HG03354 (cell line): ENCODE measurements at regions not wholly inside any gene's neighbourhood (a gene's known extent, or its start where the extent isn't known, plus 50 kb on each side); places are given as distances from the start of the nearest gene placed in this dataset.
"Not testable (repeated sequence)": the region's sequence is repeated elsewhere in the genome, so short reads cannot be mapped to it uniquely, and the experiment has no call there.

Source experiments
- ATAC-seq: cut with Tn5 transposase; IDR thresholded peaks from one replicate; pipeline ENCODE4 v1.9.1; 2021; ENCODE audit warnings: mild to moderate bottlenecking; ENCODE audit not compliant: unreplicated experiment, poor library complexity, severe bottlenecking

DNA sequence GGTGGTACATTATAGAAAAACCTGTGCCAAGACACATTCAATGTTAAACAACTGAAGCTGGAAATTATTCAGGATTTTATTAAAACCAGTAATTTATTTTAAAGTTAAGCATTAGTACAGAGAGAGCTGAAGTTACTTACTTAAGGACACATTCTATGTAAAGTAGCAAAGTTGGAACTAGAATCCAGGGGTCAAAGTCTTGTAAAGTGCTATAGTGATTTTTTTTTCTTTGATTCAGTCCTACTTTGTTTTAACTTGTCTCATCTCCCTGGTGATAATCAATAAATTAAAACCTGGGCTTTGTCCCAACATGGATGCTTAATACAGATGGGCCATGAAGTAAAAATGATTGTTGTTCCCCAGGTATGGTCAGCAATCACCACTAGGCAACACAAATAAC, 1271.8 kb upstream of the CHAC2 start:
- ATAC-seq = no peak

DNA sequence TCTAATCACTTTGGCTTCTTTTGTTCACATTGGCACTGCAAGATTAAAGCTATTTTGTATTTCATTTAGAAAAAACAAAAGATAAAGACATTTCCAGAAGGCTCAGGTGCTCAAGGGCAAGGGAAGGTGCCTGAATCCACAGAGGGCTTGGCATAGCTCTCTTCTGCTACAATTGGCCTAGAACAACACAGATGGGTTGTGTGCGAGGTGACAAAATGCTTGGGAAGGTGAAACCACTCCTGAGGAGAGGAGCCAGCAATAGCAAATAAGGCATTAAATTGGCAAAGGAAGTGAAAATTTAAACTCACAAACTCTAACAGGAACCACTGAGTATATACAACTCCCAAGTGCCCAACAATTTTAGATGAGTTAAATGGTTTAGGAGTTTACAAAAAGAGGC, 1290.4 kb upstream of the CHAC2 start:
- no peak for ATAC-seq

- no peak for ATAC-seq
Observed at GRCh38 chr2:52475590-52475989, 1292.0 kb upstream of the CHAC2 start.

DNA sequence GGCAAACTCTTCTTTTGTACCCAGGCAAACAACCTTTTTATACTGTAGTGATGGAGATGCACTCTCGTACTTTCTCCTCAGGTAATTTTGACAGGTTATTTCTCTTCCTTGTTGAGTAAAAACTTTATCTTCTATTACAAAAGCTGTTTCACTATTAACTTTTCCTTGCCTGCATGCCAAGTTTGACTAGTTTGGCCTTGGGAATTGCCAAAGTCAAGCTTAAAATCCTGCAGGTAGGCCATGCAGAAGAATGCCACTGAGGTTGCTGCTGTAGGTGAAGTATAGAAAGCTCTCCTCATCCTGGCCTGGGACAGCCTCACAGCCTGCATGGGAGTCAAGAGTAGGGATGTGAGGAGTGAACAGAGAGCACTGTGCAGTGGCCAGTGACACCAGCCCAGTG, 1293.5 kb upstream of the CHAC2 start:
- ATAC-seq = no peak

- no peak for ATAC-seq
Observed at GRCh38 chr2:52473526-52473925, 1294.1 kb upstream of the CHAC2 start.

DNA sequence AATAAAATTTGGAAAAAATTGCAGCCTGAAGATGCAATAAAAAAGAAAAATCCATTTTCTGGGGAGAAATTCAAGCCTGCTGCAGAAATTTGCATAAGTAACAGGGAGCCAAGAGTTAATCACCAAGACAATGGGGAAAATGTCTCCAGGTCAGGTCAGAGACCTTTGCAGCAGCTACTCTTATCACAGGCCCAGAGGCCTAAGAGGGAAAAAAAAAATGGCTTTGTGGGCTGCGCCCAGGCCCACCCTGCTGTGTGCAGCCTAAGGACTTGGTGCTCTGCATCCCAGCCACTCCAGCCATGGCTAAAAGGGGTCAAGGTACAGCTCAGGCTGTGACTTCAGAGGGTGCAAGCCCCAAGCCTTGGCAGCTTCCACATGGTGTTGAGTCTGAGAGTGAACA, 1297.1 kb upstream of the CHAC2 start:
- not testable (repeated sequence) for ATAC-seq

DNA sequence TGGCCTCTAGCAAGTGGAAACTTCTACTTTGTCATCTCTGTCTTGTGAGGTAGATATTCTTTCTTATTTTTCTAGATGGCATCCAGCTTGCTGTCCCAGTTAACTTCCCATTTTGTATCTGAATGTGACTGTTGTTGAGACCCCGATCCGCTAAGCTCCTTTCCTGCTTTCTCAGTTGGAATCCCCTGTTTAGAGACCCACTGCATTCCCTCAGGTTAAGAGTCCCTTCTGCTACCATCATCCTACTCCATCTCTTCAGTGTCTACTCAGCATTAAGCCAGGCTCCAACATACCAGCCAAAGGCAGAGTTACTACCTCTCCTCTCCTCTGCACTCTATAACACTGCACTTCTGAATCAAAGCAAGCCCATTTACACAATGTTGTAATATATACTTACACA, 1300.4 kb upstream of the CHAC2 start:
- no peak for ATAC-seq

GRCh38 chr2:52465287-52465686, 1302.3 kb upstream of the CHAC2 start:
- no peak for ATAC-seq

- no peak for ATAC-seq
Observed at GRCh38 chr2:52463457-52463856, 1304.1 kb upstream of the CHAC2 start.

DNA sequence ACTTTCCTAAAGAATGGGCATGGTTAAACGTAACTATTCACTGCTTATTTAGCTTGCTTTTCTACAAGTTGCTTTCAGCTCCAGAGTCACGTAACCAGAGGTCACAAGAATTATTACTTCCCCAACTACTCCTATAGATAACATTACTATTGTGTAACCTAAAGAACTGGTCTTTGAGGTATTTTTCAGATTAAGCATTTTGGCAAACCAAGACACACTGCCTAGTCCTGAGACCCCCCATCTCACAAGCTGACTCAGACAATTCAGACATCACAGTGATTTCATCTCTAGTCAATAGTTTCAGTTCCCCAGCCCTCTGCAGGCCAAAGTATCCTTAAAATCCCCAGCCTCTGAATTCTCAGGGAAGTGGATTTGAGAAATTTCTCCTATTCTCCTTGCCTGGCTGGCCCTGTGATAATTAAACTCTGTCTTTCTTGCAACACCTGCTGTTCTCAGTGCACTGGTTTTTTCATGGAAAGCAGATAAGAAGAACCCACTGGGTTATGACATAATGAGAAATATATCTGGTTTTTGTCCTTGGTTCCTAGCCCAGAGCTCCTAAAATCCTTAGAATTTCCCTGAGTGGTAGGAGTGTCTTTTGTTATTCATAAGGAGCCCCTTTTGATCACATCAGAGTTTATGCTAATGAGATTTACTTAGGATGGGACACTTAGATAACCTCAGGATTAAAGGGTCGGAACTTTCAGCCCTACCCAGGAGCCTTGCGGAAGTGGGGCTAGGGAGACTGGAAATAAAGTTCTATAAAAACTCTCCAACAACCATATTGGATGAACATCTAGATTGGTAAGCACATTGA, 1310.8 kb upstream of the CHAC2 start:
- no peak for ATAC-seq

DNA sequence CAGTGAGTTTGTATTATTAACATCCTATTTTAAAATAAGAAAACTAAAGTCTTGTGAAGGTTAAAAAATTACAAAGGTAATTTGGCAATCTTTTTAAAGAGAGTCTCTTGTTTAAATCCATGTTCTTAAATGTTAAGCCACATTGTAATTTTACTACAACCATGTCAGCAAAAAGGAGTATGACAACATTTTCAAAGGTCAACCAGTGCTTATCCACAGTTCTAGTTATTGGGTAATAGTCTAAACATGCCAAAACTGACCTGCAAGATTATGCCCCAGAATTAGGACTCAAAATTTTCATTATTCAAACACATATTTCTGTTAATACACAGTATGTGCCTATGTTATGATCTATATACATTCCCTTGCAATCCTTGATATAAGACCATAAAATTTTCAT, 1312.6 kb upstream of the CHAC2 start:
- ATAC-seq = no peak

DNA sequence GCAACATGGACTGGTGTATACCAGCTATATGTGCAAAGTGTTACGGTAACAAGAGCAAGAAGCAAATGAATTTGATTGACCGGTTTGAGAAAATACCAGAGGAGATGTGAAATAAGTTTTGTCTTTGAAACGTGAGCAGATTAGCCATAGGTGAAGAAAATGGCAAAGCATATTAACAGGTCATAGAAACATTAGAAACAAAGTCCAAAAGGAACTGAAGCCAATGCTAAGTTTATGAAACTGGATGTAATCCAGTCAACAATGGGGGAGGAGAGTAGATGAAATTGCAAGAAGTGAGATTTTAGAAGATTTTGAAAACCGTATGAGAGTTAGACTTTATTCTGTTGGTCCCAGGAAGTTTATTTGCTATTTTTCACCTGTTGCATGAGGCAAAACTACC, 1315.4 kb upstream of the CHAC2 start:
- no peak for ATAC-seq

DNA sequence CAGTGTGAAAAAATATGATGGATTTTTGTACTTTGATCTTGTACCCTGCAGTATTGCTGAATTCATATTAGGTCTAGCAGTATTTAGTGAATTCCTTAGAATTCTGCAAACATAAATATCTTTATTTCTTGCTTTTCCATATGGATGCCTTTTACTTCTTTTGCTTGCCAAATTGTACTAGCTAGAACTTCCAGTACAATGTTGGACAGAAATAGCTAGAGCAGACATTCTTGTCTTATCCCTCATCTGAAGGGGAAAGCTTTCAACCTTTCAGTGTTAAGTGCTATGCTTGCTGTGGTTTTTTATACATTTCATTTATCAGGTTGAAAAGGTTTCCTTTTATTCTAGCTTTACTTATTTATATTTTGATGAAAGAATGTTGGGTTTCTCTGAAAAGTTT, 1321.9 kb upstream of the CHAC2 start:
- no peak for ATAC-seq

GRCh38 chr2:52431352-52431760, 1336.2 kb upstream of the CHAC2 start:
- no peak for ATAC-seq

DNA sequence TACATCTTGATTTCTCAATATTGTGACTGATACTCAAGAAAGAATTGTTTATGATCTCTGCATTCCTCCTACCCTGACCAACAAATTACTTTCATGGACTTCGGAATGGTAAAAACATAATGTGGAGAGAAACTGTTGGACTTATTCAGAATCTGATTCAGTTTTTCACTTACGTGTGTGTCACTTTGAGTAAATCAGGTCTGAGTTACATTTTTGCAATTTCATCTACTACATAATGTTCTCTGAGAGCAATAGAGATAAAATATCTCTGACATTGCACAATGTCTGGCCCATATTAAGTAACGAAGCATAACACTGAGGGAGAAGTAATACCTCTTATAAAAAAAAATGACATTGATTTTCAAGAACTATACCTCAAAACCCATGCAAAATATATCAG, 1337.9 kb upstream of the CHAC2 start:
- no peak for ATAC-seq

- ATAC-seq = no peak
Observed at GRCh38 chr2:52429171-52429570, 1338.4 kb upstream of the CHAC2 start.

- no peak for ATAC-seq
Observed at GRCh38 chr2:52428224-52428623, 1339.4 kb upstream of the CHAC2 start.

GRCh38 chr2:52423655-52424054, 1343.9 kb upstream of the CHAC2 start:
- no peak for ATAC-seq

- ATAC-seq = no peak
Observed at GRCh38 chr2:52423111-52423510, 1344.5 kb upstream of the CHAC2 start.

- no peak for ATAC-seq
Observed at GRCh38 chr2:52416340-52416739, 1351.3 kb upstream of the CHAC2 start.

DNA sequence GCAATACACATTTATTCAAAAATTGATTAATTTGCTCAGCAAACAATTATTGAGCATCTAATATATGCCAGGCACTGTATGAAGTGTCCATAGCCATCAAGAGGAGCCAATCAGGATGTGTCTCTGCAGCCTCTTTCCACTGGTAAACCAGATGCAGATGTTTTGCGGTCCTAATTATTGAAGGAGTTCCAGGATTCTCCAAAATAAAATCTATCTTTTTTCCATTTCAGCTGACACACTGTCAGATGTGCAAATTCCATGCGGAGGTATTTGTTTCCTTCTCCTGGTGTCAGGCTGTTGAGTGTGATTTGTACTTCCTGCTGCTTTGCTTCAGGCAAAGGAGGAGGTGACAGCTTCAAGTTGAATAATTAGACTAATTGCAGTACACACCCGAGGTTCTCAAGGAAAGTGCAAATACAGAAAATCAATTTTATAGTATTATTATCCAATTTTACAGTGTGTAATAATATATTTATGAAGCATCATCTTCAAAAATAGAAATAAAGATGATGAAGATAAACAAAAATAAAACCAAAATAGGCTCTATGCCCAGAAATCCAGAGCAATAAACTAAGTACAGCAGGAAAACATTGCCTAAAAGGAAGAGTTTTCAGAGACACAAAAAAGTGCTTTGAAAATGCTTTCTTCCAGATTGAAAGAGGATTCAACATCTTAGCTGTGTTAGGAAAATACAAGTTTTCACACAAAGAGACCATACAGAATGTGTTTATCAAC, 1352.9 kb upstream of the CHAC2 start:
- ATAC-seq = no peak
